ENCODE measurements at regions not wholly inside any gene's neighbourhood (a gene's known extent, or its start where the extent isn't known, plus 50 kb on each side); places are given as distances from the start of the nearest gene placed in this dataset.
"Not testable (repeated sequence)": the region's sequence is repeated elsewhere in the genome, so short reads cannot be mapped to it uniquely, and the experiment has no call there.

GRCh38 chr16:55018881-55019280 is 88.2 kb downstream of the IRX5 start:
- no peaks in the 10 kb centered on the region for H3K9me3 ChIP-seq (ENCODE audit: insufficient read depth, low read depth, low read length)
- H3K27me3 ChIP-seq (ENCODE audit: insufficient read depth, low read length, poor library complexity, severe bottlenecking): no peaks in the 10 kb centered on the region
- H3K36me3 ChIP-seq (ENCODE audit: insufficient read depth, low read length): no peaks in the 10 kb centered on the region
- no peaks in the 10 kb centered on the region for H4K20me1 ChIP-seq (ENCODE audit: insufficient read depth, low read length, poor library complexity, severe bottlenecking)
- H3K4me2 ChIP-seq (ENCODE audit: low read depth, low read length, poor library complexity, severe bottlenecking): no peak overlapping the region
- H3K9ac ChIP-seq (ENCODE audit: low read depth, low read length, poor library complexity, severe bottlenecking): no peak overlapping the region
- TF ChIP-seq EZH2phosphoT487 (IDR thresholded peaks at IDR 0.05; ENCODE audit: borderline replicate concordance) (no peak), CTCF (conservative IDR thresholded peaks at IDR 0.05; ENCODE audit: low read length) (no peak)
- H3K79me2 ChIP-seq (ENCODE audit: insufficient read depth, low read length): no peaks in the 10 kb centered on the region
- no peaks in the 10 kb centered on the region for H3K9me2 ChIP-seq (replicated peaks; ENCODE audit: low read depth, low read length)
- no peaks in the 10 kb centered on the region for H3F3A ChIP-seq (ENCODE audit: low read depth)
- peaks cover 23% of the 10 kb centered on the region for H3K4me1 ChIP-seq (ENCODE audit: insufficient read depth, low read length, poor library complexity, severe bottlenecking)
- H3K4me3 ChIP-seq (ENCODE audit: low read length, poor library complexity, severe bottlenecking): no peak overlapping the region
- H2AFZ ChIP-seq (ENCODE audit: low read length): no peak overlapping the region

GRCh38 chr16:55019419-55020131 is 88.9 kb downstream of the IRX5 start:
- Histone ChIP-seq H3K9me3 (ENCODE audit: insufficient read depth, low read depth, low read length) (no peaks in the 10 kb centered on the region), H3K27me3 (ENCODE audit: insufficient read depth, low read length, poor library complexity, severe bottlenecking) (no peaks in the 10 kb centered on the region), H3F3A (ENCODE audit: low read depth) (no peaks in the 10 kb centered on the region), H3K4me1 (ENCODE audit: insufficient read depth, low read length, poor library complexity, severe bottlenecking) (peaks cover 23% of the 10 kb centered on the region), H2AFZ (ENCODE audit: low read length) (no peak overlapping the region), H4K20me1 (ENCODE audit: insufficient read depth, low read length, poor library complexity, severe bottlenecking) (no peaks in the 10 kb centered on the region), H3K79me2 (ENCODE audit: insufficient read depth, low read length) (no peaks in the 10 kb centered on the region), H3K9me2 (replicated peaks; ENCODE audit: low read depth, low read length) (no peaks in the 10 kb centered on the region), H3K4me2 (ENCODE audit: low read depth, low read length, poor library complexity, severe bottlenecking) (no peak overlapping the region), H3K9ac (ENCODE audit: low read depth, low read length, poor library complexity, severe bottlenecking) (no peak overlapping the region), H3K4me3 (ENCODE audit: low read length, poor library complexity, severe bottlenecking) (no peak overlapping the region), H3K36me3 (ENCODE audit: insufficient read depth, low read length) (no peaks in the 10 kb centered on the region)
- TF ChIP-seq EZH2phosphoT487 (IDR thresholded peaks at IDR 0.05; ENCODE audit: borderline replicate concordance) (no peak), CTCF (conservative IDR thresholded peaks at IDR 0.05; ENCODE audit: low read length) (no peak)

- no peaks in the 10 kb centered on the region for H4K20me1 ChIP-seq (ENCODE audit: insufficient read depth, low read length, poor library complexity, severe bottlenecking)
- peak overlapping the region; percentile 35 for H3K4me2 ChIP-seq (ENCODE audit: low read depth, low read length, poor library complexity, severe bottlenecking)
- peak overlapping the region; percentile 45 for H3K4me3 ChIP-seq (ENCODE audit: low read length, poor library complexity, severe bottlenecking)
- peaks cover 10% of the 10 kb centered on the region for H3K4me1 ChIP-seq (ENCODE audit: insufficient read depth, low read length, poor library complexity, severe bottlenecking)
- no peaks in the 10 kb centered on the region for H3K36me3 ChIP-seq (ENCODE audit: insufficient read depth, low read length)
- TF ChIP-seq CTCF (conservative IDR thresholded peaks at IDR 0.05; ENCODE audit: low read length) (peak; percentile 71), EZH2phosphoT487 (IDR thresholded peaks at IDR 0.05; ENCODE audit: borderline replicate concordance) (no peak)
- no peak overlapping the region for H2AFZ ChIP-seq (ENCODE audit: low read length)
- no peaks in the 10 kb centered on the region for H3K9me2 ChIP-seq (replicated peaks; ENCODE audit: low read depth, low read length)
- H3F3A ChIP-seq (ENCODE audit: low read depth): no peaks in the 10 kb centered on the region
- H3K9ac ChIP-seq (ENCODE audit: low read depth, low read length, poor library complexity, severe bottlenecking): no peak overlapping the region
- H3K79me2 ChIP-seq (ENCODE audit: insufficient read depth, low read length): no peaks in the 10 kb centered on the region
- H3K27me3 ChIP-seq (ENCODE audit: insufficient read depth, low read length, poor library complexity, severe bottlenecking): no peaks in the 10 kb centered on the region
- H3K9me3 ChIP-seq (ENCODE audit: insufficient read depth, low read depth, low read length): no peaks in the 10 kb centered on the region
These were observed 91.2 kb downstream of the IRX5 start for GRCh38 chr16:55021595-55022475.

GRCh38 chr16:55027260-55027659 is 96.6 kb downstream of the IRX5 start:
- not testable (repeated sequence) for H3K79me2 ChIP-seq (ENCODE audit: insufficient read depth, low read length); H3K9ac ChIP-seq (ENCODE audit: low read depth, low read length, poor library complexity, severe bottlenecking); H3F3A ChIP-seq (ENCODE audit: low read depth); H3K4me1 ChIP-seq (ENCODE audit: insufficient read depth, low read length, poor library complexity, severe bottlenecking); H2AFZ ChIP-seq (ENCODE audit: low read length); H3K27me3 ChIP-seq (ENCODE audit: insufficient read depth, low read length, poor library complexity, severe bottlenecking); H3K4me3 ChIP-seq (ENCODE audit: low read length, poor library complexity, severe bottlenecking); H3K9me3 ChIP-seq (ENCODE audit: insufficient read depth, low read depth, low read length); H3K9me2 ChIP-seq (replicated peaks; ENCODE audit: low read depth, low read length); H4K20me1 ChIP-seq (ENCODE audit: insufficient read depth, low read length, poor library complexity, severe bottlenecking); H3K36me3 ChIP-seq (ENCODE audit: insufficient read depth, low read length); H3K4me2 ChIP-seq (ENCODE audit: low read depth, low read length, poor library complexity, severe bottlenecking)

Measured in Loucy (cell line).